ENCODE measurements at regions not wholly inside any gene's neighbourhood (a gene's known extent, or its start where the extent isn't known, plus 50 kb on each side); places are given as distances from the start of the nearest gene placed in this dataset.

- Histone ChIP-seq H4K20me1 (ENCODE audit: insufficient read depth) (no peaks in the 10 kb centered on the region), H3K9ac (ENCODE audit: low read length) (no peak overlapping the region), H3K9me3 (ENCODE audit: low read length) (no peaks in the 10 kb centered on the region), H3K4me3 (ENCODE audit: low read length) (no peak overlapping the region), H3K36me3 (ENCODE audit: insufficient read depth, low read length) (no peaks in the 10 kb centered on the region), H3K79me2 (replicated peaks; ENCODE audit: insufficient read depth, low read length) (no peaks in the 10 kb centered on the region), H3K27ac (ENCODE audit: low read length) (no peak overlapping the region), H3K9me2 (ENCODE audit: insufficient read depth, low read length) (no peaks in the 10 kb centered on the region), H3K27me3 (ENCODE audit: insufficient read depth, low read depth, low read length) (no peaks in the 10 kb centered on the region), H3K4me2 (ENCODE audit: low read length) (no peak overlapping the region), H3F3A (ENCODE audit: insufficient read depth, low read length, poor library complexity, severe bottlenecking) (no peaks in the 10 kb centered on the region), H2AFZ (ENCODE audit: low read depth, low read length) (no peak overlapping the region)
- TF ChIP-seq CTCF (IDR thresholded peaks at IDR 0.05; ENCODE audit: poor library complexity, severe bottlenecking) (no peak), REST (IDR thresholded peaks at IDR 0.05; ENCODE audit: borderline replicate concordance) (no peak), MXI1 (conservative IDR thresholded peaks at IDR 0.05; ENCODE audit: poor library complexity, severe bottlenecking) (no peak), RAD21 (conservative IDR thresholded peaks at IDR 0.05) (no peak), EP300 (conservative IDR thresholded peaks at IDR 0.05; ENCODE audit: poor library complexity, severe bottlenecking) (no peak), POLR2AphosphoS5 (IDR thresholded peaks at IDR 0.05) (no peak), SMC3 (conservative IDR thresholded peaks at IDR 0.05; ENCODE audit: poor library complexity) (no peak), EZH2 (IDR thresholded peaks at IDR 0.05; ENCODE audit: borderline replicate concordance, insufficient read depth, low read length, poor library complexity, severe bottlenecking) (no peak), TAF1 (IDR thresholded peaks at IDR 0.05; ENCODE audit: low read depth) (no peak)
Measured at GRCh38 chr5:133715616-133716015, 103.3 kb upstream of the FSTL4 start.

- H2AFZ ChIP-seq (ENCODE audit: low read depth, low read length) = no peak overlapping the region
- H3K9ac ChIP-seq (ENCODE audit: low read length) = no peak overlapping the region
- H3K9me3 ChIP-seq (ENCODE audit: low read length) = no peaks in the 10 kb centered on the region
- H3K4me2 ChIP-seq (ENCODE audit: low read length) = no peak overlapping the region
- H3K27ac ChIP-seq (ENCODE audit: low read length) = no peak overlapping the region
- H3F3A ChIP-seq (ENCODE audit: insufficient read depth, low read length, poor library complexity, severe bottlenecking) = no peaks in the 10 kb centered on the region
- no peaks in the 10 kb centered on the region for H3K9me2 ChIP-seq (ENCODE audit: insufficient read depth, low read length)
- H3K27me3 ChIP-seq (ENCODE audit: insufficient read depth, low read depth, low read length) = no peaks in the 10 kb centered on the region
- H3K79me2 ChIP-seq (replicated peaks; ENCODE audit: insufficient read depth, low read length) = no peaks in the 10 kb centered on the region
- TF ChIP-seq TAF1 (IDR thresholded peaks at IDR 0.05; ENCODE audit: low read depth) (no peak), SMC3 (conservative IDR thresholded peaks at IDR 0.05; ENCODE audit: poor library complexity) (no peak), POLR2AphosphoS5 (IDR thresholded peaks at IDR 0.05) (no peak), EZH2 (IDR thresholded peaks at IDR 0.05; ENCODE audit: borderline replicate concordance, insufficient read depth, low read length, poor library complexity, severe bottlenecking) (no peak), CTCF (IDR thresholded peaks at IDR 0.05; ENCODE audit: poor library complexity, severe bottlenecking) (no peak), REST (IDR thresholded peaks at IDR 0.05; ENCODE audit: borderline replicate concordance) (no peak), EP300 (conservative IDR thresholded peaks at IDR 0.05; ENCODE audit: poor library complexity, severe bottlenecking) (no peak), RAD21 (conservative IDR thresholded peaks at IDR 0.05) (no peak), MXI1 (conservative IDR thresholded peaks at IDR 0.05; ENCODE audit: poor library complexity, severe bottlenecking) (no peak)
- H3K4me3 ChIP-seq (ENCODE audit: low read length) = no peak overlapping the region
- H3K36me3 ChIP-seq (ENCODE audit: insufficient read depth, low read length) = no peaks in the 10 kb centered on the region
- H4K20me1 ChIP-seq (ENCODE audit: insufficient read depth) = no peaks in the 10 kb centered on the region
Measured at GRCh38 chr5:133715216-133715615, 102.9 kb upstream of the FSTL4 start.

Measured in neural cell (in vitro differentiated cells).